ENCODE measurements at regions not wholly inside any gene's neighbourhood (a gene's known extent, or its start where the extent isn't known, plus 50 kb on each side); places are given as distances from the start of the nearest gene placed in this dataset.

GRCh38 chr4:83660578-83660977 is 124.7 kb downstream of the GPAT3 start:
- TF ChIP-seq CTCF (IDR thresholded peaks at IDR 0.05): no peak
- no peak for TF ChIP-seq POLR2A (IDR thresholded peaks at IDR 0.05)
